NCI-H524 (cell line): ENCODE measurements at regions not wholly inside any gene's neighbourhood (a gene's known extent, or its start where the extent isn't known, plus 50 kb on each side); places are given as distances from the start of the nearest gene placed in this dataset.

ENCODE experiments used
- DNase-seq, 2 experiments: peaks; one replicate each; lab custom pipeline; 2025; lab: John Stamatoyannopoulos, UW

DNA sequence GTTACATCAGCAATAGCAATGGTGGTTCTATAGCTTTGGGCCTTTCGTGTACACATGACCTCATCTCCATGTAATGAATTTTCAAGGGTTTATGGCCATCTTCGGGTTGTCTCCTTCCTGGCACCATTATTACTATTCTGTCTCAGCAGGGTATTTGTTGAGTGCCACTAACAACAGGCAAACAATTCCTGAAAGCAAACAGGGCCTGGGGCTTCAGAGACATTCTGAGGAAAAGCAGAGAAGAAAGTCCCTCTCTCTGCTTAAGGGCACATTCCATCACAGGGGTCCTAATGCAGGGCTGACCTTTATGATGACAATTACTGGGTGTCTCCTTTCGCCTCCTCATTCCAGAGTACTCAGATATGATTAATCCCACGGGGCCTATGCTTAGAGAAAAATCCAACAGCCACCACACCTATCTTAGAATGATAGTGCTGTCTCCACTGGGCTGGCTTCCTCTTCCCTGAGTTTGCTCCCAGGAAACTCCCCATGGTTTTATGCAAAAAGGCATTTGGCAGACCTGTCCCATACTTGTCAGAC lies 540.2 kb upstream of the ZNF462 start:
- DNase-seq, result peak in 1 of 2 experiments; percentile 13

DNA sequence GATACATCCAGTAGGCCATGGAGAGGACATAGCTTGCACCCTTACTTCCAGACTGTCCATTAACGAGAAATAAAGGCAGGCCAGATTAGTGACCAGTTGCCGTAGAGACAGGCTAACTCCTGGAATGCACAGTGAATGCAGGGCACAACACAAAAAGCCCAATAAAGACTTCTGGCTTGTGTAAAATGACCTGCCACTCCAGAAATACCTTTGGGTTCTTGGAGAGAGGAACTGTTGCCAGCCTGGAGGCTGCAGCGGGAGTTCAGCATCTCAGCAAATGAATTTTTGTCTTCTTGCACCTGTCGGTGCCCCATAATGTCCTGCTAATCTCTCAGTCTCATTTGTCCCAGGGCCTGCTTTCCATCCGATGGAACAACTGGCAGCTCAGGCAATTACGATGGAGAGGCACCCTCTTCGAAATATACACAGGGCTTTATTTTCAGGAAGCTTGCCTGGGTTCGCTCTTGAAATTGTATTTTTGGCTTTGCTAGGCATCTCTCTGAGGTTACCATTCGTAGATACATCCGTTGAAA lies 538.8 kb upstream of the ZNF462 start:
- DNase-seq, result no peak

DNA sequence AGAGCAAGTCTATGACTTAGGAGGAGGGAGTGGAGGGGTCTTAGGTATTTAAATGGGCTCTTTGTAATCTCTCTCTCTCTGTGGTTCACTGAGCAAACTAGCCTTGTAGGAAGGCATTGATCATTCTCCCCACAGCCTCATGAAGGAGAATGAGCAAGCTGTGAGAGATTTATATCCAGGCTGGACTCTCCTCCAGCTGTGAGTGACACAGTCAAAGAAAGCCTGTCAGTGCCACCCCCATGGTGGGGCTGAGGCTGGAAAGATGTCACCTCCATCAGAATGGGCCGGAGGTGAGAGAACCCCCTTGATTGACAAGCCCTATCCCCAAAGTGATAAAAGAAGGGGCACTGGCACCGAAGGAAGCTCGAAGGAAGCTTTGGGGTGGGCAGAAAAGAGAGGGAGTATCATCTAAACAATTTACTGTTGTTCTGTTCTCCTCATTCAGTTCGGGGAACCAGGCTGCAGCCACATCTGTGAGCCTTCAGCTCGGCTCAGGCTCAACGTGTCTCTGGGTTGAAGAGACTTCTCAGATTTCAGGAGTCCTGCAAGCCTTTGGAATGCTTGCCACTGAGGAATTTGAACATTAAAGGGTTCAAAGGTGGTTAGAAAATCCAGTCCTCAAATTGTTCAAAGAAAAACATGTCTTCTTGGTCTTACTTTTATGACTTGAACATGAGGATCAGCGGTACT lies 538.2 kb upstream of the ZNF462 start:
- peak in 1 of 2 experiments; percentile 35 for DNase-seq

DNA sequence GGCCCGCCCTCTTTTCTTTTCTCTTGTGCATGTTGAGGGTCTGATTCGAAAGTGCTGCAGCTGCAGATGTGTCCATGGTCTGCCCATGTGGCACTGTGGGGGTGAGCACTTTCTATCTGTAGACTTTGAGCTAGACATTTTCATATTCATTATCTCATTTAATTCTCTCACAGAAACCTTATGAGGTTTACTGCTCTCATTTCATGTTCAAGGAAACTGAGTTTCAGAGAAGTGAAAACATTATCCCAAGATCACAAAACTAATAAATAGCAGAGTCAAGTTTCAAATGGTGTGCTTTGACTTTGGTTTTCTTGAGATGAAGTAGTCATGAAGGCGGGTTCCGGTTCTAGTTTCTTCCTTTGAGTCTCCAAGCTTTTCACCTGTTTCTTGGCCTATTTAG lies 536.5 kb upstream of the ZNF462 start:
- peak in 1 of 2 experiments; percentile 64 for DNase-seq

DNA sequence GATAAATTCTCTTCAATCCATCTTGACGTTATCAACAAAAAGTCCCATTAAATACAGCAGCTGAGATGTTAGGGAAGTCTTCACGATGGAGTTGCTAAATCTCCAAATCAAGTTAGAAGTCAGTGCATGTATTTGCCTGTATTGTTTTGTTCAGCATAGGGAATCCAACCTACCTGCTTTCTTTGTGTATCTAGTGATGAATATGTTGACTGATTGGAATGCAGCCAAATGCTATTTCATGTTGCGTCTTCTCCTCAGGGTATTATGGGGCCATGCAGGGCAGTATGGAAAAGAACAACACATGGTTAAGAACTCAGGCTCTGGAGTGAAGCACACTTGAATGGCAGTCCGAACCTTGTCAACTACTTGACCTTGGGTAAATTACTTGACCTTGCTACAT lies 529.5 kb upstream of the ZNF462 start:
- peak; percentile 89 to 97 for DNase-seq

DNA sequence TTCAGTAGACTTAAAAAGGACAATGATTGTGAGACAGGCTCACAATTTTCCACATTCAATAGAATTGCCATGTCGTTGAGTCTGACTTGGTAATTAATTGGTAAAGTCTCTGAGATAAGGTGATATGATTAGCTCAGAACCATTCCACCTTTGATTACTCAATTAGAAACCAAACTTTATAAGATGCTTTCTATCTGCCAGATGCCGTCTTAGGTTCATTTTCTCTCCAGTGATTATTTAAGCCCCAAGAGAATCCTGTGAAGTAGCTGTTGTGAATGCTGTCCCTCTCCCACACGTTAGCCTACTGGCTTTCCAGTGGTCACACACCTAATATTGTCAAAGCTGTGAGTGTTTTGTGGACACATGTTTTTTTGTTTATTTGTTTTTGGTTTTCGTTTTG lies 528.9 kb upstream of the ZNF462 start:
- DNase-seq, result peak; percentile 84 to 88

DNA sequence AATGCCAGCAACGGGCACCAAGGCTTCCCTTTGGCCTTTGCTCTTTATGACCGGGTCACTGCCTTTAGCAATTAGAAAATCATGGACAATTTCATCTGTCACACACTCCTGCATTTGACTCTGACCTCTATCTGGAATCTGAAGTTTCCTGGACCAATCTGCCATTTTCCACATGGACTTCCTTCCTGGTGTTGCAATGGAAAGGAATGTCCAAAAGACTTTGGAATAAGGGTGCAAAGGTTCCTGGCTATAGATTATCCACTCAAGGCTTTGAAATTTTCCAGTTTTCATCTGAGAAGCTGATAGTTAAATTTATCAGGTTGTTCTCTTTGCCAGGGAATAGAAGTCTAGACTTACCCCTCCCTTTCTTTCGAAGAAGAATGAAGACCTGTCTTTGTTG lies 523.1 kb upstream of the ZNF462 start:
- DNase-seq, result no peak

DNA sequence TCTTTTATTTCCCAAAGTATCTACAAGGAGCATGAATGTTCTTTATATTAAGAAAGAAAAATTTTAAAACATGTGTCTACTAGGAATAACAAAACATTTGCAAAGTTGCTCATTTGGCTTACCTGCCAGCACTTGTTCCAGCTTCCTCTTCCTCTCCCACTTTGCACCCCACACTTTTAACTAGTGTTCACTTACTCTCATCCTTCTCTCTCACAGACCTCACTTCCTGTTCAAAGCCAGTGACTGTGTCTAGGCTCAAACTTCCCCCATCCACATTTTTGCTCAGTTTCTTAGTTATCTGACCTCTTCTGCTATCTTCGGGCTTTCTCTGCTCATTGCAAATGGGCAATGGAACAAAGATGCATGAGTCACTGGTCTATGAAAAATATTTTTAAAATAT lies 512.2 kb upstream of the ZNF462 start:
- DNase-seq, result no peak

DNA sequence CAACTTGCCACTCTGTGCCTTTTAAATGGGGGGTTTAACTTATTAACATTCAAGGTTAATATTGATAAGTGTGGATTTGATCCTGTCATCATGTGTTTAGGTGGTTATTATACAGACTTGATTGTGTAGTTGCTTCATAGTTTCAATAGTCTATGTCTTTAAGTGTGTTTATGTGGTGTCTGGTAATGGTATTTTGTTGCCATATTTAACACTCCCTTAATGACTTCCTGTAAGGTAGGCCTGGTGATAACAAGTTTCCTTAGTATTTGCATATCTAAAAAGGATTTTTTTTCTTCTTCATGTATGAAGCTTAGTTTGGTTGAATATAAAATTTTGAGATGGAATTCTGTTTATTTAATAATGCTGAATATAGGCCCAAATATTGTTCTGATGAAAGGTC lies 506.0 kb upstream of the ZNF462 start:
- DNase-seq, result no peak

DNA sequence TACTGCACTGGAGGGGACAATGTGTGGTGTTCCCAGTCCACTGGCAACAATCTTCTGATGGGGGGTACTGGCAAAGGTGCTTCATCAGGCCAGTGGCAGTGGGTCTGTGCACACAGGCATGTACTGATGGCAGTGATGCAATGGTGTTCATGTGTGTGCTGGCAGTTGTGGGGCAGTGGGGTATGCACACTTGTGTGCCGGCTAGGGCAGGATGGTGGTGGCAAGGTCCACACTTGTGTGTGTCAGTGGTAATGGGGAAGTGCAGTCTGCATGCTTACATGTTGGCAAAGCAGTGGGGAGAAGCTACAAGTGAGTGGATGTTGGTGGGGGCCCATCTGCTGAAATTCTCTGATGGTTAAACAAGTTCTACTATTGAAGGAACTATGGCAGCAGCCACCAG lies 504.6 kb upstream of the ZNF462 start:
- DNase-seq, result no peak

DNA sequence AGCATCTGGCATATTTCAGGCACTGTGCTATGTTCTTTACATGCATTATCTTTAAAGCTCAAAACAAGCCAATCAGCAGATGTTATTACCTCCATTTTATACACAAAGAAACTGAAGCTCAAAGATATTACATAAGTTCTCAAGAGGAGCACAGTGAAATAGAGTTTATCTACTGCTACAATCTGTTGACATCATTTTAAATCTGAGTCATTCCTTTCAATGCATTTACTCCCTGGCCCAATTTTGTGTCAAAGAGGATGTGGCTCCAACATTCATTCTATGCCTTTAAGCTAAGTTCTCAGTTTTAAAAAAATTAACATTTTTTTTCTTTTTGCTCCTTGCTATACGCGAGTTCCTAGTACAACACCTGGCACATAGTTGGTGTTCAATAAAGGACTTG lies 486.3 kb upstream of the ZNF462 start:
- DNase-seq, result no peak

DNA sequence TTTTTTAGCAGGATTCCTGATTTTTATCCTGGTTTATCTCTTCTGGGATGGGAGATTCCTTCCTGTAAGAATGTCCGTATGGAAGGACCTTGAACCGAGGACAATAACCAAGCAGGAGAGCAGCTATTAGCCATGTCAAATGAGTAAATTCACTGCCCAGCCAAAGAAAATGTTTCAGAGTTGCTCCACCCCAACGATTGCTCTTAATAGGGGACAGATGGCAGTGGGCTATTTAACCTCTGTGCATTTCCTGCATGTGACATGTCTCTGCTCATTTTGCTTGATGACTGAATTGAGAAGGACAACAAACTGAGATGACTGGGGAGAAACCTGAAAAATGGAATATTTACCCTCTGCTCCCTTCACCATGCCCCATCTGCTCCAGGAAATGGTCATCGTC lies 479.9 kb upstream of the ZNF462 start:
- DNase-seq, result peak; percentile 38 to 74

DNA sequence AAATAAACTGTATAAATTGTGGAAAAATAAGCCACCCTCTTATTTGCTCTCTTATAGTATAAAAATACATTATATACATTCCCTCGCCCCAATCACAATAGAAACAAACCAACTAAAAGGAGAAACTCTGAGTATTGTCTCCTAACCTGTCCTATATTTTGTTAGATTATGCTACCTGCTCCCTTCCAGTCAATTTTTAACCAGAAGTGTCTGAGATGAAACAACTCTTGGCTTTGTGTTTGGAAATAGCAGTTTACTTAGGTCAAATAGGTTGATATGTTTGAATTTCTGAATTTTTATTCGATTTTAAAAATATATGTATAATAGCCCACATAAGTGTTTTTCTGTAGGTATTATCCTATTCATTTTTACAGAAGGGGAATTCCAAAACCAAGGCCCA lies 475.0 kb upstream of the ZNF462 start:
- DNase-seq, result no peak

DNA sequence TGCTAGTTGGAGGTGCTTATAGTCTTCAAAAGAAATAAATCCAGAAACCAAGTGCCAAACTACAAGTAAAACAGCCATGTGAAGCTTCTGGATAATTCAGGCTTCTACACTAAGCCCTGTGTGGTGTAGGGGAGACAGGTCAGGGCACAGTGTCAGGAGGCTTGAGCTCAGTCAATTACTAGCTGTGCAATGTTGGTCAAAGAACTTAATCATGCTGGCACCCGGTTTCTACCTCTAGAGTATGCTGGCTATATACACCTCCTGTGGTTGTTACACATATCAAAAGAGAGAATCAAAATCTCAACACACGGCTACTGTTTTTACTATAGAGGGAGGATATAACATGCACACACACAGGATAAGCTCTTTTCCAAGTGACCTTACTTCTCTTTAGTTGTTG lies 469.7 kb upstream of the ZNF462 start:
- no peak for DNase-seq

DNA sequence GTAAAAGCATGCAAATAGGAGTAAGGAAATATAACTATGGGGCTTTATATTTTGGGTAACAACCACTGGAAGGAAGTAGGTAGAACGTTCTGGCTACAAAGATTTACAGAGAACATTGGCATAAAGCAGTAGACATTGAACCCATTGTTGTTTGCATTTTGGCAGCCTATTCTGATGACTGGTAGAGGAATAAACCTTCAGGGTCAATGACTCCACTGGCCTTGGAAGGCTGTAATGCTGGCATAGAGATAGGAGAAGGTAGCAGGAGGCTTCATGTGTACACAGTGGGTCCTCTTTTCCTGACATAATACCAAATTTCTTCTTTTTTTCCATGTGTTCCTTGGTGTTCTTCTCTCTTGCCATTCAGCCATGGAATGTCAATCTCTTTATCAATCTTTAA lies 462.8 kb upstream of the ZNF462 start:
- no peak for DNase-seq

DNA sequence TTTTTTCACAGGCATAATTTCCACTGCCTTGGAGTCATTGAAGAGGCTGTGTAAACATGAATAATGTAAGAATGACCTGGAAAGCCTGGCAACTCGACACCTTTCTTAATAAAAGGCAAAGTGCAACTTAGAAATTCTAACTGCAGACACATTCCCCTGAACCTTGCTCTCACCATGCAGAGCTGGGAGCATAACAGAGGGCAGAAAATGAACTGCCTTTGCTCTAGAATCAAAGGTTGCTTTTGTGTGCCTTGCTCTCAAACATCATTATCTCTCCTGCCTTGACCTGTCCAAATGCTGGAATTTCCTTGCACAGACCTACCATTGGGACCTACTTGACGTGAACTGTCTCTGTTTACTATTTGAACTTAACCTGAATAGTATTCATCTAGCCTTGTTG lies 462.0 kb upstream of the ZNF462 start:
- no peak for DNase-seq

DNA sequence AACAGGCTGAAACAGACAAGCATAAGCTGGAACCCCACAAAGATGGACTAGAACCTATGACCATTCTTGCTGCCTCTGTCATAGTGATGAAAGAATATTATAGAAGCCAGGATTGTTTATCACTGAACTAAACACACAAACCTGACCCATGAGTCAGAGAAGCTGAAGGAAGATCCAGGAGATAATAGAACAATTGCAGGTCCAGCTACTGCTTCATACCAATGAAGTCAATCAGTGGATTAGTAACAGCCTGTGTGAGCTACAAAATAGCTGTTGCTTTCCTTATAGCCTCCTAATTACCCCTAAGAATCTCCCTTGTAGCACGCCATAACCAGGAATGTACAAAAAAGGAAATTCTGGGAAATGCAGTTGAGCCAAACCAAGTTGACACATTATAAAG lies 459.9 kb upstream of the ZNF462 start:
- DNase-seq, result no peak

DNA sequence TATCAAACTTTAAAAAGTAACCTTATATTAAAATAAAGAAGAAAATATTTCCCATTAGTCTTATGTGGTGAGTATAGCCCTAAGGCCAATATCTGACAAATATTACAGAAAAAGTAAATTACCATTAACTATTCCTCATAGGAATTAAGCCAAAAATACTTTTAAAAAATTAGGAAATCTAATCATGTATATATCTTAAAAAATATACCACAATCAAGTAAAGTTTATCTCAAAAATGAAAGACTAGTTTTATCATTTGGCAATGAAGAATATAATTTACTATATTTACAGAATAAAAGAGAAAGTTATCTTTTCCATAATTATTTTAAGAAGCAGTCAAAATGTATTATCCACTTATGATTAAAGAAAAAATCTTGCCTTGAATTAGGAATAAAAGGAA lies 458.8 kb upstream of the ZNF462 start:
- no peak for DNase-seq

DNA sequence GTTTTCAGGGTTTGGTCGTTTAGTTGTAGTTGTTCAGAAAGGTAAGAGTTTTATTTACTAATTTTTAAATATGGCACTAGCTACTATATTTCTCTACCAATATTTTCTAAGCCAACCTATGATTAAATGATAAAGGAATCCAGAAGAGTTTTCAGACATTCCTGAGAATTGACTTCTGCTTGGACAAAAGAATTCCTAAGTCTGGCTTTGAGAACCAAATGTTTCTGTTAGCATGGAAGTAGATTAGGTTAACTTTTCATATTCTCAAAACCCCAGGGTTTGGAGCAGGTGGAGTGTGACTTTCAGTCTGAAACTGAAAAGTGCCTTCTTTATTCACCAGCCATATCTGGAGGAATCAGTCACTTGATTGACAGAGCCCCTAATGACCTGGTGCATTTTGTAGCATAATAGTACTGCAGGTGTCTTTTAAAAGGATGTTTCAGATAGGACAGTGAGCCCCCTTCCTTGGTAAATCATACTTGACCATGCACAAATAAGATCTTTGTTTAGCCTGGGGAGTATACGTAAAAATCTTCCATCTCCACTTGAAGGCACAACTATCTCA lies 457.0 kb upstream of the ZNF462 start:
- DNase-seq, result no peak

DNA sequence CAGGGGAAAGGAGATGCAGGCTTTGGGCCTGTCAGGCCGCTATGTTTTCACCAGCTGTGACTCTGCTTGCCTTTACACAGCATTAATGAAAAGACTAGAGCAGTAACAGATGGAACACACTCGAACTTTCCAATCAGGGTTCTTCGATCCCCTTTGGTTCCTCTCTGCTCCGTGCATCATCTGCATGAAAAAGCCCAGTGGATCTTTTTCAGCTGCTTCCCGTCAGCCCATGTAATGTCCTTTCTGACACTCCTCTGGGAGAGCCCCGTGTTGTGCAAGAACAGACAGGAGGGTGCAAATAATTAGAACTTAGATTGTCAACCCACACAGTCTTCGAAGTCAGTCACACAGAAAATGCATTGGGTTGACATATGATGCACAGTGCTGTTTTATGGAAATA lies 448.9 kb upstream of the ZNF462 start:
- peak; percentile 65 to 90 for DNase-seq

DNA sequence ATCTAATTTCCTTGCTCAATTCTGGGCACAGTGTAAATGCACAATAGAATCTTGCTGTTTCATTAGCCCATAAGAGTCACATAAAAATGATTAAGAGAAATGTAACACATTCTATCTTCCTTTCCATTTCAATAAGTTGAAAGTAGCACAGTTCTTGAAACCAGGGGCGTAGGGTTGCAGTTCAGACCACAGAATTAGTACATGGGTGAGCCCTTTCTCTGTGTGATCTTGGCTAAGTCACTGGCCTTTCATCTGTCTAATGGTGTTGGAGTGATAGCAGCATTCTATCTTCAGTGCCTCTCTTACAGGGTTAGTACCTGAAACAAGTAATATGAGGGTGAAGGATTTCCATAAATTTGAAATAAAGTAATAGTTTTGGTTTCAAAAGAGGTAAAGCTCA lies 445.3 kb upstream of the ZNF462 start:
- DNase-seq, result no peak

DNA sequence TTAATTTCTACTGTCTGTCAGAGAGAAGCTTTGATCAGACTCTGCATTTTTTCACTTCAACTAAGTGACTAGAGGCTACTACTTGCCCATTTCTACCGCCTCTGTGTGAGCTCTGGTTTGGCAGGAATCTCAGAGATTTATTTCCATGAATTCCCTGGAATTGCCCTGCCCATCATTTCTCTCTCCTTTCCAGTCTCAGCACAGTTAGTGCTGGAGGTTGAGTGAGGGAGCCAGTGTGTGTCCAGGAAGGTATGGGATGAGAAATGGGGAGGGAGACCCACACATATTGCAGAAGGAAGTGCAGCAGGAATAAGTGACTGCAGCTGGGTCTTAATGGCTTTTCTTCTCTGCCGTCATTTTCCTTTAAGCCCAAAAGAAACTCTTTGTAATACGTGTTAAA lies 443.1 kb upstream of the ZNF462 start:
- peak in 1 of 2 experiments; percentile 7 for DNase-seq

DNA sequence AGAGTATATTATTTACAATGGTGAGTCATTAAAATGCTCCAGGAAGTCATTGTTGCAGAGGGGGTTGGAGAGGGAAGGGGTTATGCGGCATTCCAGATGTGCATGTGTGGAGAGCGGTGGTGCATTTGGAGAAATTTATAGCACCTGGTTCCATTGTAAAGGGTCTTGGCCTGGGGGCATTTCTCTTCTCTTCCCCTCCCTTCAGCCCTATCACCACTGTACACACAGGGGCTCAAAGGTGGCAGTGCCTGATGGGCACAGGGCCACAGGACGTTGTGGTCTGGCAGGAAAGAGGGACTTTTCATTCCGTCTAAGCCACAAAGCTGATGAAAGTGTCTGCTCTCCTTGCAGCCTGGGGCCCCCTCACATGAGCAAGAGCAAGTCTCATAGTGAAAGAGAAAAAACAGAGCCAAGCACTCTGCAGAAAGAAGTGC lies 442.4 kb upstream of the ZNF462 start:
- peak in 1 of 2 experiments; percentile 6 for DNase-seq

DNA sequence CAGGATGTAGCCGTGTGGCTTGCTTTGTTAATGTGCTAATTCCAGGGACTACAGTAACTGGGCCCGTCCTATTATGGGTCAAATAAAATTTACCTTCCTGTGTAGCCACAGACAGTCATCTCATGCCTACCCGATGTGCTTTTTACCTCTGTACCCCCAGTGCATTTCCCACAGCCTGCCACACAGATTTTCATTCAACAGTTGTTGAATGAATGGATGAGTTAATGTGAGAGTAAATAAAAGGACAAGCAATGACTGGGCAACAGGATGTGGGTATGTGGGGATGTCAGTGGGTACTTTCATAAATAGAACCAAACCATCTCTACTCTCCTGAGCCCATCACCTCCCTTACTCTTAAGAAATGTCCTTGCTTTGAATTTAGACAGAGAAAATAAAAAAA lies 441.2 kb upstream of the ZNF462 start:
- DNase-seq, result no peak
